ENCODE measurements at regions not wholly inside any gene's neighbourhood (a gene's known extent, or its start where the extent isn't known, plus 50 kb on each side); places are given as distances from the start of the nearest gene placed in this dataset.

- ATAC-seq = no peak
- no peak for DNase-seq (ENCODE audit: low spot score)
These were observed 64.2 kb downstream of the RBM43 start for GRCh38 chr2:151197184-151198108.

- ATAC-seq (no peak), DNase-seq (ENCODE audit: low spot score) (no peak)
These were observed 68.1 kb downstream of the RBM43 start for GRCh38 chr2:151193576-151193975.

GRCh38 chr2:151192681-151193080 is 69.0 kb downstream of the RBM43 start:
- ATAC-seq (no peak), DNase-seq (ENCODE audit: low spot score) (no peak)

- ATAC-seq (no peak), DNase-seq (ENCODE audit: low spot score) (no peak)
These were observed 70.7 kb downstream of the RBM43 start for GRCh38 chr2:151191001-151191400.

GRCh38 chr2:151189125-151189524 is 72.5 kb downstream of the RBM43 start:
- ATAC-seq (no peak), DNase-seq (ENCODE audit: low spot score) (no peak)

GRCh38 chr2:151186011-151186410 is 75.7 kb downstream of the RBM43 start:
- DNase-seq (ENCODE audit: low spot score) = no peak
- no peak for ATAC-seq

GRCh38 chr2:151182899-151183809 is 78.5 kb downstream of the RBM43 start:
- no peak for DNase-seq (ENCODE audit: low spot score)
- ATAC-seq = no peak

GRCh38 chr2:151182396-151182795 is 79.3 kb downstream of the RBM43 start:
- no peak for ATAC-seq
- no peak for DNase-seq (ENCODE audit: low spot score)

GRCh38 chr2:151181524-151181923 is 80.1 kb downstream of the RBM43 start:
- DNase-seq (ENCODE audit: low spot score) (no peak), ATAC-seq (no peak)

GRCh38 chr2:151180123-151180522 is 81.5 kb downstream of the RBM43 start:
- ATAC-seq (no peak), DNase-seq (ENCODE audit: low spot score) (no peak)

- no peak for DNase-seq (ENCODE audit: low spot score)
These were observed 83.5 kb downstream of the RBM43 start for GRCh38 chr2:151178207-151178606.

GRCh38 chr2:151177756-151178155 is 83.9 kb downstream of the RBM43 start:
- DNase-seq (ENCODE audit: low spot score) (no peak), ATAC-seq (no peak)

More at GRCh38 chr2:151178207-151178606, 83.5 kb downstream of the RBM43 start:
- ATAC-seq = no peak

GRCh38 chr2:151176661-151177060 is 85.0 kb downstream of the RBM43 start:
- DNase-seq (ENCODE audit: low spot score) (no peak), ATAC-seq (no peak)

- DNase-seq (ENCODE audit: low spot score) (no peak), ATAC-seq (no peak)
These were observed 85.8 kb downstream of the RBM43 start for GRCh38 chr2:151175864-151176263.

- ATAC-seq (no peak), DNase-seq (ENCODE audit: low spot score) (no peak)
These were observed 87.5 kb downstream of the RBM43 start for GRCh38 chr2:151174127-151174526.

- ATAC-seq (no peak), DNase-seq (ENCODE audit: low spot score) (no peak)
These were observed 90.5 kb downstream of the RBM43 start for GRCh38 chr2:151171186-151171585.

GRCh38 chr2:151166410-151166809 is 95.3 kb downstream of the RBM43 start:
- DNase-seq (ENCODE audit: low spot score) (no peak), ATAC-seq (no peak)

GRCh38 chr2:151165105-151165684 is 96.5 kb downstream of the RBM43 start:
- ATAC-seq (no peak), DNase-seq (ENCODE audit: low spot score) (no peak)

GRCh38 chr2:151161821-151162551 is 99.7 kb downstream of the RBM43 start:
- DNase-seq (ENCODE audit: low spot score) = no peak
- ATAC-seq = peak; percentile 29

GRCh38 chr2:151159109-151159662 is 102.5 kb downstream of the RBM43 start:
- DNase-seq (ENCODE audit: low spot score) (no peak), ATAC-seq (no peak)

Measured in left lobe of liver (tissue), 2 donors.